MM.1S (cell line): ENCODE measurements at regions not wholly inside any gene's neighbourhood (a gene's known extent, or its start where the extent isn't known, plus 50 kb on each side); places are given as distances from the start of the nearest gene placed in this dataset.

Experiments
- DNase-seq: peaks from one replicate; pipeline ENCODE4 v3.0.0-alpha.2; 2015
- H2AFZ ChIP-seq: fragments of 300-600 bp; sonication (generic); 2 replicates; pipeline ENCODE4 v1.6.0; 2016; ENCODE audit warnings: antibody characterized with exemption, low read length
- H3F3A ChIP-seq: fragments of 300-600 bp; sonication (generic); 2 replicates; pipeline ENCODE4 v1.6.1; 2016; ENCODE audit warnings: mild to moderate bottlenecking, antibody characterized with exemption, low read length, moderate library complexity, mixed read lengths; ENCODE audit not compliant: insufficient read depth
- H3K27ac ChIP-seq: fragments of 300-600 bp; sonication (generic); 2 replicates; pipeline ENCODE4 v1.5.1; 2016; ENCODE audit warnings: mild to moderate bottlenecking, low read length
- H3K27me3 ChIP-seq: fragments of 300-600 bp; sonication (generic); replicated peaks from 2 replicates; pipeline ENCODE4 v1.6.0; 2016; ENCODE audit warnings: low read length; ENCODE audit not compliant: insufficient read depth
- H3K36me3 ChIP-seq: fragments of 300-600 bp; sonication (generic); replicated peaks from 2 replicates; pipeline ENCODE4 v1.6.1; 2016; ENCODE audit warnings: mild to moderate bottlenecking, low read length, mixed read lengths; ENCODE audit not compliant: insufficient read depth
- H3K4me1 ChIP-seq: fragments of 300-600 bp; sonication (generic); 2 replicates; pipeline ENCODE4 v1.6.1; 2016; ENCODE audit warnings: low read length, mixed read lengths
- H3K4me2 ChIP-seq: fragments of 300-600 bp; sonication (generic); 2 replicates; pipeline ENCODE4 v1.6.0; 2016; ENCODE audit warnings: low read depth, low read length
- H3K4me3 ChIP-seq: fragments of 300-600 bp; sonication (generic); 2 replicates; pipeline ENCODE4 v1.5.1; 2016; ENCODE audit warnings: low read length, mixed read lengths
- H3K79me2 ChIP-seq: fragments of 300-600 bp; sonication (generic); 2 replicates; pipeline ENCODE4 v1.6.1; 2016; ENCODE audit warnings: mixed run types, low read length, mixed read lengths
- H3K9ac ChIP-seq: fragments of 300-600 bp; sonication (generic); 2 replicates; pipeline ENCODE4 v1.6.1; 2016; ENCODE audit warnings: low read length, mixed read lengths
- H3K9me2 ChIP-seq: fragments of 300-600 bp; sonication (generic); replicated peaks from 2 replicates; pipeline ENCODE4 v1.6.1; 2016; ENCODE audit warnings: mild to moderate bottlenecking, low read length, mixed read lengths; ENCODE audit not compliant: insufficient read depth
- H3K9me3 ChIP-seq: fragments of 300-600 bp; sonication (generic); replicated peaks from 2 replicates; pipeline ENCODE4 v1.6.1; 2016; ENCODE audit warnings: mild to moderate bottlenecking, low read length, mixed read lengths; ENCODE audit not compliant: insufficient read depth
- H4K20me1 ChIP-seq: fragments of 300-600 bp; sonication (generic); 2 replicates; pipeline ENCODE4 v1.6.1; 2016; ENCODE audit warnings: mild to moderate bottlenecking, low read length, moderate library complexity, mixed read lengths; ENCODE audit not compliant: insufficient read depth
- CTCF ChIP-seq: fragments of 300-600 bp; sonication (generic); IDR thresholded peaks from 2 replicates; pipeline ENCODE4 v1.5.1; 2016; ENCODE audit warnings: antibody characterized with exemption, low read length, mixed read lengths
- EZH2 ChIP-seq: fragments of 300-600 bp; sonication (generic); optimal IDR thresholded peaks from 2 replicates; pipeline ENCODE3; 2017; ENCODE audit warnings: low read depth, mild to moderate bottlenecking, antibody characterized with exemption, low read length, mixed read lengths
- EZH2phosphoT487 ChIP-seq: fragments of 300-600 bp; sonication (generic); IDR thresholded peaks from 2 replicates; pipeline ENCODE4 v1.6.1; 2018; ENCODE audit warnings: antibody characterized with exemption, low read length

- H3K79me2 ChIP-seq = no peaks in the 10 kb centered on the region
- H3K9ac ChIP-seq = no peak overlapping the region
- H3K4me2 ChIP-seq = no peak overlapping the region
Observed at GRCh38 chr12:32010631-32011336, 51.6 kb downstream of the RESF1 start.

GRCh38 chr12:32012249-32012785 is 53.1 kb downstream of the RESF1 start:
- H3K9me3 ChIP-seq = no peaks in the 10 kb centered on the region
- H3K36me3 ChIP-seq = no peaks in the 10 kb centered on the region
- no peak for DNase-seq
- H2AFZ ChIP-seq = no peak overlapping the region
- H3K4me3 ChIP-seq = no peak overlapping the region
- H3K9me2 ChIP-seq = no peaks in the 10 kb centered on the region
- H4K20me1 ChIP-seq = no peaks in the 10 kb centered on the region
- TF ChIP-seq EZH2phosphoT487 (no peak), CTCF (no peak), EZH2 (no peak)
- H3K4me2 ChIP-seq = no peak overlapping the region
- no peaks in the 10 kb centered on the region for H3K79me2 ChIP-seq
- no peaks in the 10 kb centered on the region for H3F3A ChIP-seq
- H3K27me3 ChIP-seq = no peaks in the 10 kb centered on the region
- no peaks in the 10 kb centered on the region for H3K4me1 ChIP-seq
- H3K9ac ChIP-seq = no peak overlapping the region
- no peak overlapping the region for H3K27ac ChIP-seq

More at GRCh38 chr12:32010631-32011336, 51.6 kb downstream of the RESF1 start:
- no peaks in the 10 kb centered on the region for H3K27me3 ChIP-seq
- no peak for DNase-seq
- H3K9me2 ChIP-seq = no peaks in the 10 kb centered on the region
- no peaks in the 10 kb centered on the region for H3F3A ChIP-seq
- no peak overlapping the region for H2AFZ ChIP-seq
- H3K27ac ChIP-seq = no peak overlapping the region
- no peak for TF ChIP-seq EZH2
- no peaks in the 10 kb centered on the region for H3K4me1 ChIP-seq
- no peak overlapping the region for H3K4me3 ChIP-seq
- H4K20me1 ChIP-seq = no peaks in the 10 kb centered on the region
- H3K36me3 ChIP-seq = no peaks in the 10 kb centered on the region
- H3K9me3 ChIP-seq = no peaks in the 10 kb centered on the region

- no peaks in the 10 kb centered on the region for H3K36me3 ChIP-seq
- no peak overlapping the region for H3K27ac ChIP-seq
- TF ChIP-seq EZH2 (no peak), EZH2phosphoT487 (no peak), CTCF (no peak)
- H3K9me3 ChIP-seq = no peaks in the 10 kb centered on the region
- DNase-seq = no peak
- no peaks in the 10 kb centered on the region for H4K20me1 ChIP-seq
- H3K9ac ChIP-seq = no peak overlapping the region
- H3K27me3 ChIP-seq = no peaks in the 10 kb centered on the region
- no peak overlapping the region for H3K4me3 ChIP-seq
- no peaks in the 10 kb centered on the region for H3F3A ChIP-seq
- no peak overlapping the region for H2AFZ ChIP-seq
- no peaks in the 10 kb centered on the region for H3K4me1 ChIP-seq
- H3K9me2 ChIP-seq = no peaks in the 10 kb centered on the region
- no peak overlapping the region for H3K4me2 ChIP-seq
- H3K79me2 ChIP-seq = no peaks in the 10 kb centered on the region
Observed at GRCh38 chr12:32015036-32015435, 55.8 kb downstream of the RESF1 start.
